GM12873 (cell line): ENCODE measurements at regions not wholly inside any gene's neighbourhood (a gene's known extent, or its start where the extent isn't known, plus 50 kb on each side); places are given as distances from the start of the nearest gene placed in this dataset.

Experiments
- TF ChIP-seq, protein P1 (sequence below): IDR thresholded peaks from 2 replicates; pipeline ENCODE4 v1.5.1; 2012; ENCODE audit warnings: low read depth, mild to moderate bottlenecking, moderate library complexity, low read length, control low read depth; ENCODE audit not compliant: insufficient read depth; ENCODE audit errors: missing control alignments

GRCh38 chr1:80164150-80164549 is 1157.6 kb upstream of the ADGRL4 start:
- TF ChIP-seq, protein P1, sequence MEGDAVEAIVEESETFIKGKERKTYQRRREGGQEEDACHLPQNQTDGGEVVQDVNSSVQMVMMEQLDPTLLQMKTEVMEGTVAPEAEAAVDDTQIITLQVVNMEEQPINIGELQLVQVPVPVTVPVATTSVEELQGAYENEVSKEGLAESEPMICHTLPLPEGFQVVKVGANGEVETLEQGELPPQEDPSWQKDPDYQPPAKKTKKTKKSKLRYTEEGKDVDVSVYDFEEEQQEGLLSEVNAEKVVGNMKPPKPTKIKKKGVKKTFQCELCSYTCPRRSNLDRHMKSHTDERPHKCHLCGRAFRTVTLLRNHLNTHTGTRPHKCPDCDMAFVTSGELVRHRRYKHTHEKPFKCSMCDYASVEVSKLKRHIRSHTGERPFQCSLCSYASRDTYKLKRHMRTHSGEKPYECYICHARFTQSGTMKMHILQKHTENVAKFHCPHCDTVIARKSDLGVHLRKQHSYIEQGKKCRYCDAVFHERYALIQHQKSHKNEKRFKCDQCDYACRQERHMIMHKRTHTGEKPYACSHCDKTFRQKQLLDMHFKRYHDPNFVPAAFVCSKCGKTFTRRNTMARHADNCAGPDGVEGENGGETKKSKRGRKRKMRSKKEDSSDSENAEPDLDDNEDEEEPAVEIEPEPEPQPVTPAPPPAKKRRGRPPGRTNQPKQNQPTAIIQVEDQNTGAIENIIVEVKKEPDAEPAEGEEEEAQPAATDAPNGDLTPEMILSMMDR = no peak

GRCh38 chr1:80163686-80164085 is 1157.2 kb upstream of the ADGRL4 start:
- TF ChIP-seq, protein P1 = no peak

GRCh38 chr1:80158771-80159170 is 1152.2 kb upstream of the ADGRL4 start:
- TF ChIP-seq, protein P1 = no peak

DNA sequence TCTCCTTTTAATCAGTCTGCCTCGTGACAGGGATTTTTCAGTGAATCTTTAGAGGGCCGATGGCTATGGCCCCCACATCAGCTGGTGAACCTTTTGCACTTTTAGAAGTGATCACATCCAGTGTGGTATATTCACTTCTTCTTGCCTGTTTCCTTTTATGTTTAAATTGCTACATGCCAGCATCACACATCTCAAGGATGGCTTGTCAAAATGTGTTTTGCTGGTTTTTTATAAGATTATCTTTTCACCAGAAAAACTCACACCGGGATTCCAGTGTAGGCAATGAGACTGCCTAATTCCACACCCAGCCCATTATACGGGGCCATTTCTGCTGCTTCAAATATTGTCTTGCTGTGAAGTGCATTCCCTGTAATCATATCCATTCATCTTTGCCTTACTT is 1151.7 kb upstream of the ADGRL4 start:
- TF ChIP-seq, protein P1 = no peak

DNA sequence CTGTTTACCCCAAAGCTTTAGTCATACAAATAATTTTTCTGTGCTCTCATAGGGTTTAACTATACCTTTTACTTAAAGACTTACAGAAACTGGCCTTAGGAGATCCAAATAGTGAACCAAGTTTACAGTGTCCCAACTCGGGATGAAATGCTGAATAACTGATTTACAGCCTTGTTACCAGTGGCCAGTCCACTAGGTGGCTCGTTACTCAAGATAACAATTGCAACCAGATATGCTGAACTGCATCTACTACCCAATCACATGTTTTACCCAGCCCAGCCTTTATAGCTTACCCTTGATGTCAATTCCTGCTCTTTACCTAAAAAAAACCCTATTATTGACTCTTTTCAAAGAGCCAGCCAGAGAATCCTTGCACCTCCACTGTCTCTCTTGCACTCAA is 1148.8 kb upstream of the ADGRL4 start:
- TF ChIP-seq, protein P1 = peak; percentile 8

DNA sequence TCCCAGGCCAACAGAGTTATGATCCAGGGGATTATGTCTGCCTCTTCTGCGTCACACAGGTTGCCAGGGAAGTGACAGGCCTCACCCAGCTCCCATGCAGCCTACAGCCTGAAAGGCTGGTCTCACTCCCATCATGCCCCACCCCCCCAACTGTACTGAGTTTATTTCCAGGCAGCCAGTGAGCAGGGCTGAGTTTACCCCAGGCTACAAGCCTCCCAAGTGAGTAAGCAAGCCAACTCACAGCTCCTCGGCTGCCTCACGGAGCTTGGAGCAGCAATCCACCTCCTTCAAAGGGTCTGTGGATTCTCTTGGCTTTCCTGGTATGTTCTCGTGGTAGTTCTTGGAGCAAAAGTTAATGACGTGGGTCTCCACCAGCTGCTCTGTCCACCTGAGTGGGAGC is 1147.6 kb upstream of the ADGRL4 start:
- TF ChIP-seq, protein P1 = no peak

DNA sequence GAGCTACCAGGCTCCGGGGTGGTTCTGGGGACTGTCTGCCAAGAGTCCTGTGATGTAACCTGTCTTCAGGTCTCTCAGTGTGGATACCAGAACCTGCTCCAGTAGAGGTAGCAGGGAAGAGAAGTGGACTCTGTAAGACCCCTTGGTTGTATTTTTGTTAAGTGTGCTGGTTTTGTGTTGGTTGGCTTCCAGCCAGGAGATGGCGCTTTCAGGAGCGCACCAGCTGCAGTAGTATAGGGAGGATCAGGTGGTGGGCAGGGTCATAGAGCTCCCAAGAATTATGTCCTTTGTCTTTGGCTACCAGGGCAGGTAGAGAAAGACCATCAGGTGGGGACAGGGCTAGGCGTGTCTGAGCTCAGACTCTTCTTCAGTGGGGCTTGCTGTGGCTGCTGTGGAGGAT is 1147.2 kb upstream of the ADGRL4 start:
- TF ChIP-seq, protein P1 = no peak
